ENCODE measurements at regions not wholly inside any gene's neighbourhood (a gene's known extent, or its start where the extent isn't known, plus 50 kb on each side); places are given as distances from the start of the nearest gene placed in this dataset.

GRCh38 chr2:172242961-172243360, 140.3 kb upstream of the DLX2 start:
- Mint-ChIP-seq H3K27ac (ENCODE audit: unreplicated experiment) (no peak overlapping the region), H3K4me1 (ENCODE audit: low read depth) (peaks cover 32% of the 10 kb centered on the region), H3K4me3 (ENCODE audit: unreplicated experiment) (no peak overlapping the region), H3K36me3 (ENCODE audit: low read depth) (no peaks in the 10 kb centered on the region), H3K9me3 (ENCODE audit: low read depth) (no peaks in the 10 kb centered on the region), H3K27me3 (ENCODE audit: low read depth) (peaks cover under 1% of the 10 kb centered on the region)
- TF ChIP-seq, protein P1, sequence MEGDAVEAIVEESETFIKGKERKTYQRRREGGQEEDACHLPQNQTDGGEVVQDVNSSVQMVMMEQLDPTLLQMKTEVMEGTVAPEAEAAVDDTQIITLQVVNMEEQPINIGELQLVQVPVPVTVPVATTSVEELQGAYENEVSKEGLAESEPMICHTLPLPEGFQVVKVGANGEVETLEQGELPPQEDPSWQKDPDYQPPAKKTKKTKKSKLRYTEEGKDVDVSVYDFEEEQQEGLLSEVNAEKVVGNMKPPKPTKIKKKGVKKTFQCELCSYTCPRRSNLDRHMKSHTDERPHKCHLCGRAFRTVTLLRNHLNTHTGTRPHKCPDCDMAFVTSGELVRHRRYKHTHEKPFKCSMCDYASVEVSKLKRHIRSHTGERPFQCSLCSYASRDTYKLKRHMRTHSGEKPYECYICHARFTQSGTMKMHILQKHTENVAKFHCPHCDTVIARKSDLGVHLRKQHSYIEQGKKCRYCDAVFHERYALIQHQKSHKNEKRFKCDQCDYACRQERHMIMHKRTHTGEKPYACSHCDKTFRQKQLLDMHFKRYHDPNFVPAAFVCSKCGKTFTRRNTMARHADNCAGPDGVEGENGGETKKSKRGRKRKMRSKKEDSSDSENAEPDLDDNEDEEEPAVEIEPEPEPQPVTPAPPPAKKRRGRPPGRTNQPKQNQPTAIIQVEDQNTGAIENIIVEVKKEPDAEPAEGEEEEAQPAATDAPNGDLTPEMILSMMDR (IDR thresholded peaks at IDR 0.05): no peak
- no peak for DNase-seq (ENCODE audit: low spot score)

DNA sequence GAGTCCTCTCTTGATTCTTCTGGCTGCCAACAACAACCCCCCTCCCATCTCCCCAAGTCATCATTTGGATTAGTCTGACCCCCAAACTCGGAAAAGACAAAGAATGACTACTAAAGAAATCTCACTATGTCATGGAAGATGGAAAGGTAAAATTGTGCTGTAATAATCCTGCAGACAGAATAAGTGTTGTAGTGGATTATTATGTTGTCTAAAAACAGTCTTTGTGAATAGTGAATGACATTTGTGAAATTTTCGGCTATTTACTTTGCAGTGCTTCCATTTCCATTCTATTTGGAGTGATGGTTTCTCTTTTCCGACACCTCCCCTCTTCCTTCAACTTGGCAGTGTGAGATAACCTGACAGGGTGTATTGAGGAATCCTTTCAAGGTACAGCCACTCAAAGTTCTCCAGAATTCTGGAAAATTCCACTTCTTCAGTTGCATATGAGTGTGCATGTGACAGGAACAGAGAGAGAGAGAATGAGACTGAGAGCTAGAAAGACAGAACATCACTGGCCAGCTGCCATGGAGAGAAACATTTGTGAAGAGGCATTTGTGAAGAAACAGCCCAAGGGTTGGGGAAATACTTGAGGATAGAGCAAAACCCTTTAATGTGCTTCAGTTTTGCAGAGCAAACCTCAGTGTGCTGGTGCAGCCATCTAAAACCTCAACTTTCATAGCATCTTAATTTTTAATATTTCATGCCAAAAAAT, 141.9 kb upstream of the DLX2 start:
- H3K27ac Mint-ChIP-seq (ENCODE audit: unreplicated experiment): peak overlapping the region; percentile 23
- H3K4me3 Mint-ChIP-seq (ENCODE audit: unreplicated experiment): no peak overlapping the region
- H3K27me3 Mint-ChIP-seq (ENCODE audit: low read depth): no peaks in the 10 kb centered on the region
- TF ChIP-seq, protein P1 (IDR thresholded peaks at IDR 0.05): no peak
- H3K36me3 Mint-ChIP-seq (ENCODE audit: low read depth): no peaks in the 10 kb centered on the region
- H3K4me1 Mint-ChIP-seq (ENCODE audit: low read depth): peaks cover 36% of the 10 kb centered on the region
- H3K9me3 Mint-ChIP-seq (ENCODE audit: low read depth): no peaks in the 10 kb centered on the region
- no peak for DNase-seq (ENCODE audit: low spot score)

DNA sequence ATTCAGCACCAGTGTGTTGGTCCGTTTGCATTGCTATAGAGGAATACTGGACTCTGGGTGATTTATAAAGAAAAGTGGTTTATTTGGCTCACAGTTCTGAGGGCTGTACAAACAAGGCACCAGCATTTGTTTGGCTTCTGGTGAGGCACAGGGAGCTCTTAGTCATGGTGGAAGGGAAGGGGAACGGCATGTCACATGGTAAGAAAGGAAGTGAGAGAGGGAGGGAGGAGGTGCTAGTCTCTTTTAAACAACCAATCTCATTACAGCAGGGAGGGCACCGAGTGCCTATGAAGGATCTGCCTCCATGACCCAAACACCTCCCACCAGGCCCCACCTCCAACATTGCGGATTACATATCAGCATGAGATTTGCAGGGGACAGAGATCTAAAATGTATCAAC, 143.9 kb upstream of the DLX2 start:
- no peak overlapping the region for H3K4me3 Mint-ChIP-seq (ENCODE audit: unreplicated experiment)
- no peaks in the 10 kb centered on the region for H3K36me3 Mint-ChIP-seq (ENCODE audit: low read depth)
- no peaks in the 10 kb centered on the region for H3K27me3 Mint-ChIP-seq (ENCODE audit: low read depth)
- no peak overlapping the region for H3K27ac Mint-ChIP-seq (ENCODE audit: unreplicated experiment)
- no peaks in the 10 kb centered on the region for H3K9me3 Mint-ChIP-seq (ENCODE audit: low read depth)
- peaks cover 54% of the 10 kb centered on the region for H3K4me1 Mint-ChIP-seq (ENCODE audit: low read depth)
- no peak for DNase-seq (ENCODE audit: low spot score)
- TF ChIP-seq, protein P1 (IDR thresholded peaks at IDR 0.05): no peak

DNA sequence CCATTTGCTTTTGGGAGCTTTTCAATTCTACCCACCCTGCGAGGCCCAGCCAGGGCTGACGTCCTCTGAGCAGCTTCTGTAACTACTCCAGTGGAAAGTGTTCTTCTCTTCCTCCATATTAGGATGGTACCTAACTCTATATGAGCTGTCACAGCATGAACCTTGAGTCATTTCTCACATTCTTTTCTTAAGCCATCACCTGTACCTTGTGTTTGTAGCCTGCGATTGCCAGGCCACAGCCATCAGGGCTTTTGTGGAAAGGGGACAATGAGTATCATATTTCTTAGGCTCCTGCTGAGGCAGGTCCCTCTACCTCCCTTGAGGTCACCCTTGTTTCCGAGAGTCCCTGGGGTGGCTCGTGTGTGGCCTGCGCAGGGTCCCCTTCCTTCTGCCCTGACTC, 144.5 kb upstream of the DLX2 start:
- Mint-ChIP-seq H3K36me3 (ENCODE audit: low read depth) (no peaks in the 10 kb centered on the region), H3K27ac (ENCODE audit: unreplicated experiment) (no peak overlapping the region), H3K27me3 (ENCODE audit: low read depth) (no peaks in the 10 kb centered on the region), H3K4me1 (ENCODE audit: low read depth) (peaks cover 58% of the 10 kb centered on the region), H3K9me3 (ENCODE audit: low read depth) (no peaks in the 10 kb centered on the region), H3K4me3 (ENCODE audit: unreplicated experiment) (no peak overlapping the region)
- TF ChIP-seq, protein P1 (IDR thresholded peaks at IDR 0.05): no peak
- no peak for DNase-seq (ENCODE audit: low spot score)

DNA sequence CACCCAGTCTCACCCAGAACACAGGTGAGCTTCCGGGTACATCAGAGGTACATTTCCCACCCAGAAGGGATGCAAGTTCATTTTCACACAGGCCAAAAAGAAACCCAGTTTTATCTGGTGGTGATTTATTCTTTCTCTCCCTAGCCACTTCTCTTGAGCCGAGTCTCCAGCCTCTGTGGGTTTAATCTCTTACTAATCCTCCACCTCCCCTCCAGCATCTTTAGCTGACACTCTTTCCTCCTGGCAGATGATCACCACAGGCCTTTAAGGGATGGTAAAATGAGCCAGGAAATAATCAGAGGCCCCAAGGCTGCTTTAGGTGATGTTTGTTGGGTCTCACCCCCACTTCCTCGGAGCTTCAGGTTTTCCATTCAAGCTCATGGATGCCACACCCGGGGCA, 145.7 kb upstream of the DLX2 start:
- DNase-seq (ENCODE audit: low spot score): no peak
- H3K4me3 Mint-ChIP-seq (ENCODE audit: unreplicated experiment): no peak overlapping the region
- H3K4me1 Mint-ChIP-seq (ENCODE audit: low read depth): peaks cover 65% of the 10 kb centered on the region
- H3K36me3 Mint-ChIP-seq (ENCODE audit: low read depth): no peaks in the 10 kb centered on the region
- TF ChIP-seq, protein P1 (IDR thresholded peaks at IDR 0.05): no peak
- H3K27ac Mint-ChIP-seq (ENCODE audit: unreplicated experiment): no peak overlapping the region
- no peaks in the 10 kb centered on the region for H3K27me3 Mint-ChIP-seq (ENCODE audit: low read depth)
- peaks cover 1% of the 10 kb centered on the region for H3K9me3 Mint-ChIP-seq (ENCODE audit: low read depth)

All from chondrocyte (in vitro differentiated cells).